Loucy (cell line): ENCODE measurements at regions not wholly inside any gene's neighbourhood (a gene's known extent, or its start where the extent isn't known, plus 50 kb on each side); places are given as distances from the start of the nearest gene placed in this dataset.

Experiments used
- H2AFZ ChIP-seq: fragments of 200-600 bp; sonication (generic); 2 replicates; pipeline ENCODE4 v1.6.0; 2016; ENCODE audit warnings: antibody characterized with exemption, mild to moderate bottlenecking, low read length, moderate library complexity
- H3F3A ChIP-seq: fragments of 200-600 bp; 2 replicates; pipeline ENCODE4 v1.6.0; 2016; ENCODE audit warnings: antibody characterized with exemption, low read depth, mild to moderate bottlenecking
- H3K27me3 ChIP-seq: fragments of 200-600 bp; sonication (generic); 2 replicates; pipeline ENCODE4 v1.6.1; 2014; ENCODE audit warnings: low read length, mild to moderate bottlenecking; ENCODE audit not compliant: insufficient read depth, poor library complexity, severe bottlenecking
- H3K36me3 ChIP-seq: fragments of 200-600 bp; sonication (generic); 2 replicates; pipeline ENCODE4 v1.6.1; 2016; ENCODE audit warnings: low read length; ENCODE audit not compliant: insufficient read depth
- H3K4me1 ChIP-seq: fragments of 200-600 bp; sonication (generic); 2 replicates; pipeline ENCODE4 v1.5.1; 2014; ENCODE audit warnings: low read length, mild to moderate bottlenecking; ENCODE audit not compliant: insufficient read depth, poor library complexity, severe bottlenecking
- H3K4me2 ChIP-seq: fragments of 200-600 bp; sonication (generic); 2 replicates; pipeline ENCODE4 v1.6.0; 2014; ENCODE audit warnings: antibody characterized with exemption, low read length, low read depth, mild to moderate bottlenecking; ENCODE audit not compliant: poor library complexity, severe bottlenecking
- H3K4me3 ChIP-seq: fragments of 200-600 bp; sonication (generic); 2 replicates; pipeline ENCODE4 v1.5.1; 2014; ENCODE audit warnings: low read length, mild to moderate bottlenecking, mixed read lengths; ENCODE audit not compliant: poor library complexity, severe bottlenecking
- H3K79me2 ChIP-seq: fragments of 200-600 bp; sonication (generic); 2 replicates; pipeline ENCODE4 v1.6.1; 2014; ENCODE audit warnings: low read length; ENCODE audit not compliant: insufficient read depth
- H3K9ac ChIP-seq: fragments of 200-600 bp; sonication (generic); 2 replicates; pipeline ENCODE4 v1.6.0; 2014; ENCODE audit warnings: mild to moderate bottlenecking, low read depth, low read length, moderate library complexity; ENCODE audit not compliant: poor library complexity, severe bottlenecking
- H3K9me2 ChIP-seq: fragments of 200-600 bp; sonication (generic); replicated peaks from 2 replicates; pipeline ENCODE4 v1.6.1; 2016; ENCODE audit warnings: low read depth, low read length, mixed read lengths
- H3K9me3 ChIP-seq: fragments of 200-600 bp; sonication (generic); 2 replicates; pipeline ENCODE4 v1.6.1; 2014; ENCODE audit warnings: mild to moderate bottlenecking, antibody characterized with exemption, low read length, low read depth; ENCODE audit not compliant: insufficient read depth
- H4K20me1 ChIP-seq: fragments of 200-600 bp; sonication (generic); 2 replicates; pipeline ENCODE4 v1.6.0; 2014; ENCODE audit warnings: antibody characterized with exemption, low read length, mild to moderate bottlenecking; ENCODE audit not compliant: insufficient read depth, poor library complexity, severe bottlenecking
- CTCF ChIP-seq: fragments of 200-600 bp; sonication (generic); conservative IDR thresholded peaks from 2 replicates; pipeline ENCODE4 v1.5.1; 2014; ENCODE audit warnings: mild to moderate bottlenecking, antibody characterized with exemption, low read length
- EZH2phosphoT487 ChIP-seq: fragments of 200-600 bp; IDR thresholded peaks from 2 replicates; pipeline ENCODE4 v1.6.1; 2018; ENCODE audit warnings: antibody characterized with exemption, mild to moderate bottlenecking, moderate library complexity, borderline replicate concordance

GRCh38 chr3:73236867-73237266 lies 175.4 kb downstream of the EBLN2 start:
- H3K4me1 ChIP-seq = no peaks in the 10 kb centered on the region
- H3K9me2 ChIP-seq = no peaks in the 10 kb centered on the region
- H3K79me2 ChIP-seq = no peaks in the 10 kb centered on the region
- no peaks in the 10 kb centered on the region for H3K9me3 ChIP-seq
- no peaks in the 10 kb centered on the region for H4K20me1 ChIP-seq
- H3K36me3 ChIP-seq = no peaks in the 10 kb centered on the region
- H3K4me3 ChIP-seq = no peak overlapping the region
- no peak overlapping the region for H2AFZ ChIP-seq
- no peaks in the 10 kb centered on the region for H3K27me3 ChIP-seq
- no peak overlapping the region for H3K9ac ChIP-seq
- TF ChIP-seq EZH2phosphoT487 = no peak
- TF ChIP-seq CTCF = no peak
- no peaks in the 10 kb centered on the region for H3F3A ChIP-seq
- no peak overlapping the region for H3K4me2 ChIP-seq

- H3K36me3 ChIP-seq = no peaks in the 10 kb centered on the region
- no peak overlapping the region for H2AFZ ChIP-seq
- TF ChIP-seq CTCF = no peak
- TF ChIP-seq EZH2phosphoT487 = no peak
- H4K20me1 ChIP-seq = no peaks in the 10 kb centered on the region
- no peaks in the 10 kb centered on the region; the same call in 1 of the 2 replicates for H3K9me2 ChIP-seq
- H3K27me3 ChIP-seq = no peaks in the 10 kb centered on the region
- H3K9ac ChIP-seq = no peak overlapping the region
- no peak overlapping the region for H3K4me3 ChIP-seq
- no peaks in the 10 kb centered on the region for H3K79me2 ChIP-seq
- 0 out of 2 replicates have a peak, but pooled peaks cover 4% of the 10 kb centered on the region for H3F3A ChIP-seq
- no peak overlapping the region for H3K4me2 ChIP-seq
- H3K4me1 ChIP-seq = no peaks in the 10 kb centered on the region
- no peaks in the 10 kb centered on the region for H3K9me3 ChIP-seq
Measured at GRCh38 chr3:73243740-73244139, 182.3 kb downstream of the EBLN2 start.

GRCh38 chr3:73245459-73245858 lies 184.0 kb downstream of the EBLN2 start:
- H3K79me2 ChIP-seq = no peaks in the 10 kb centered on the region
- 0 out of 2 replicates have a peak, but pooled peaks cover 4% of the 10 kb centered on the region for H3F3A ChIP-seq
- H2AFZ ChIP-seq = peak overlapping the region; percentile 60; the same call in 1 of the 2 replicates
- no peak overlapping the region for H3K4me2 ChIP-seq
- H3K9me3 ChIP-seq = no peaks in the 10 kb centered on the region
- H3K9me2 ChIP-seq = no peaks in the 10 kb centered on the region; the same call in 1 of the 2 replicates
- H4K20me1 ChIP-seq = no peaks in the 10 kb centered on the region
- no peak overlapping the region for H3K4me3 ChIP-seq
- H3K4me1 ChIP-seq = no peaks in the 10 kb centered on the region
- TF ChIP-seq EZH2phosphoT487 (no peak), CTCF (no peak)
- H3K27me3 ChIP-seq = no peaks in the 10 kb centered on the region
- H3K36me3 ChIP-seq = no peaks in the 10 kb centered on the region
- no peak overlapping the region for H3K9ac ChIP-seq
